ENCODE measurements at regions not wholly inside any gene's neighbourhood (a gene's known extent, or its start where the extent isn't known, plus 50 kb on each side); places are given as distances from the start of the nearest gene placed in this dataset.

- no peak for DNase-seq (ENCODE audit: insufficient read length, low spot score)
- TF ChIP-seq, protein P1, sequence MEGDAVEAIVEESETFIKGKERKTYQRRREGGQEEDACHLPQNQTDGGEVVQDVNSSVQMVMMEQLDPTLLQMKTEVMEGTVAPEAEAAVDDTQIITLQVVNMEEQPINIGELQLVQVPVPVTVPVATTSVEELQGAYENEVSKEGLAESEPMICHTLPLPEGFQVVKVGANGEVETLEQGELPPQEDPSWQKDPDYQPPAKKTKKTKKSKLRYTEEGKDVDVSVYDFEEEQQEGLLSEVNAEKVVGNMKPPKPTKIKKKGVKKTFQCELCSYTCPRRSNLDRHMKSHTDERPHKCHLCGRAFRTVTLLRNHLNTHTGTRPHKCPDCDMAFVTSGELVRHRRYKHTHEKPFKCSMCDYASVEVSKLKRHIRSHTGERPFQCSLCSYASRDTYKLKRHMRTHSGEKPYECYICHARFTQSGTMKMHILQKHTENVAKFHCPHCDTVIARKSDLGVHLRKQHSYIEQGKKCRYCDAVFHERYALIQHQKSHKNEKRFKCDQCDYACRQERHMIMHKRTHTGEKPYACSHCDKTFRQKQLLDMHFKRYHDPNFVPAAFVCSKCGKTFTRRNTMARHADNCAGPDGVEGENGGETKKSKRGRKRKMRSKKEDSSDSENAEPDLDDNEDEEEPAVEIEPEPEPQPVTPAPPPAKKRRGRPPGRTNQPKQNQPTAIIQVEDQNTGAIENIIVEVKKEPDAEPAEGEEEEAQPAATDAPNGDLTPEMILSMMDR (IDR thresholded peaks at IDR 0.05; ENCODE audit: insufficient read depth, missing control alignments) = no peak
- no peak for FAIRE-seq
Observed at GRCh38 chr13:40288259-40288658, 378.2 kb downstream of the FOXO1 start.

- FAIRE-seq (no peak), DNase-seq (ENCODE audit: insufficient read length, low spot score) (no peak)
- TF ChIP-seq, protein P1 (IDR thresholded peaks at IDR 0.05; ENCODE audit: insufficient read depth, missing control alignments) = no peak
Observed at GRCh38 chr13:40290758-40291157, 375.7 kb downstream of the FOXO1 start.

DNA sequence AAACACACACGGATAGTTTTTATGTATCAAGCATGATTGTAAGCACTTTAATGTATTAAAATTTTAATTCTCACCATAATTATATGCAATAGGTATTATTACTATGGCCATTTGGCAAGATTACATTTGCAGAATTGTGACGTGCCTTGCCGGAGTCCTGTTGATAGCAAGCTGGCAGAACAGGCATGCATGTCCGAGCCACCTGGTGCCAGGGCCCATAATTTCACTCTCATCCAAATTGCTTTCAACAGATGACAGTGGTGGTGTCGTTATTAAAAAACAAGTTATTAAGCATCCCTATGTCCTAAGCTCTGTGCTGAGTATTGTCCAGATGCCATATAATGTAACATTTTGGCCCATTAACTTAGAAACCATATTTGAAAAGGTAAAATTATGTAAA is 374.3 kb downstream of the FOXO1 start:
- DNase-seq (ENCODE audit: insufficient read length, low spot score) (no peak), FAIRE-seq (no peak)
- TF ChIP-seq, protein P1 (IDR thresholded peaks at IDR 0.05; ENCODE audit: insufficient read depth, missing control alignments) = no peak

DNA sequence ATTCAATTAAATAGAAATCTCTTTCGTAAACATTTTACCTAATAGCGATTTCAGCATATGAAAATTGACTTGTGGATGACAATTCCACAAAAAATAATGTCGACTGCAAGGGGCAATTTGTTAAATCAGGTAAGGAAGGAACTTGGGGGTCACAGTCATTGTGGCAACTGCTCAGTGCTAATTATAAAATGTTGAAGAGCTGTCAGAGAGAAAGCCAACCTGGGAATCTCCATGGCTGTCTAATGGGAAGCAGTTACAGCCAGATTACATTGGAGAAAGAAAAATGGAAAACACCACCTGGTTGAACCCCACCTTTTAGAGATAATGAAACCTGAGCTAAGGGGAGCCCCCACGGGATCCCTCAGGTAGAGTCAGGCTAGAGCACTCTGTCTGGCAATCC is 373.9 kb downstream of the FOXO1 start:
- FAIRE-seq = no peak
- TF ChIP-seq, protein P1 (IDR thresholded peaks at IDR 0.05; ENCODE audit: insufficient read depth, missing control alignments) = no peak
- no peak for DNase-seq (ENCODE audit: insufficient read length, low spot score)

GRCh38 chr13:40302351-40302750 is 364.1 kb downstream of the FOXO1 start:
- no peak for FAIRE-seq

GRCh38 chr13:40304391-40304790 is 362.1 kb downstream of the FOXO1 start:
- DNase-seq (ENCODE audit: insufficient read length, low spot score) (no peak), FAIRE-seq (no peak)
- TF ChIP-seq, protein P1 (IDR thresholded peaks at IDR 0.05; ENCODE audit: insufficient read depth, missing control alignments) = no peak

More at GRCh38 chr13:40302351-40302750, 364.1 kb downstream of the FOXO1 start:
- TF ChIP-seq, protein P1 (IDR thresholded peaks at IDR 0.05; ENCODE audit: insufficient read depth, missing control alignments) = no peak
- no peak for DNase-seq (ENCODE audit: insufficient read length, low spot score)

- TF ChIP-seq, protein P1 (IDR thresholded peaks at IDR 0.05; ENCODE audit: insufficient read depth, missing control alignments) = no peak
- FAIRE-seq (no peak), DNase-seq (ENCODE audit: insufficient read length, low spot score) (no peak)
Observed at GRCh38 chr13:40306817-40307216, 359.6 kb downstream of the FOXO1 start.

All from D721Med (cell line).